NK-92 (cell line): ENCODE measurements at regions not wholly inside any gene's neighbourhood (a gene's known extent, or its start where the extent isn't known, plus 50 kb on each side); places are given as distances from the start of the nearest gene placed in this dataset.
"Not testable (repeated sequence)": the region's sequence is repeated elsewhere in the genome, so short reads cannot be mapped to it uniquely, and the experiment has no call there.

ENCODE experiments used
- DNase-seq: peaks from one replicate; lab custom pipeline; 2025; ENCODE audit not compliant: unreplicated experiment; lab: John Stamatoyannopoulos, UW

GRCh38 chr2:41038408-41038807 lies 586.5 kb upstream of the SLC8A1 start:
- no peak for DNase-seq

GRCh38 chr2:41039750-41040149 lies 587.9 kb upstream of the SLC8A1 start:
- not testable (repeated sequence) for DNase-seq

GRCh38 chr2:41040782-41041520 lies 589.1 kb upstream of the SLC8A1 start:
- DNase-seq: no peak

- DNase-seq: no peak
These were observed 590.5 kb upstream of the SLC8A1 start for GRCh38 chr2:41042343-41042742.

GRCh38 chr2:41061356-41061755 lies 609.5 kb upstream of the SLC8A1 start:
- no peak for DNase-seq

- DNase-seq: no peak
These were observed 610.4 kb upstream of the SLC8A1 start for GRCh38 chr2:41062336-41062735.

GRCh38 chr2:41066168-41066567 lies 614.3 kb upstream of the SLC8A1 start:
- no peak for DNase-seq

GRCh38 chr2:41068740-41069139 lies 616.9 kb upstream of the SLC8A1 start:
- DNase-seq: no peak

- no peak for DNase-seq
These were observed 626.5 kb upstream of the SLC8A1 start for GRCh38 chr2:41078341-41078740.

- DNase-seq: no peak
These were observed 627.1 kb upstream of the SLC8A1 start for GRCh38 chr2:41079011-41079410.

- no peak for DNase-seq
These were observed 632.4 kb upstream of the SLC8A1 start for GRCh38 chr2:41084321-41084720.

- no peak for DNase-seq
These were observed 636.1 kb upstream of the SLC8A1 start for GRCh38 chr2:41087946-41088345.

- no peak for DNase-seq
These were observed 649.4 kb upstream of the SLC8A1 start for GRCh38 chr2:41101281-41101680.

- DNase-seq: no peak
These were observed 657.9 kb upstream of the SLC8A1 start for GRCh38 chr2:41109744-41110143.

GRCh38 chr2:41111836-41112627 lies 660.1 kb upstream of the SLC8A1 start:
- DNase-seq: no peak

- no peak for DNase-seq
These were observed 664.4 kb upstream of the SLC8A1 start for GRCh38 chr2:41116106-41116797.

- no peak for DNase-seq
These were observed 667.6 kb upstream of the SLC8A1 start for GRCh38 chr2:41119489-41119888.

- DNase-seq: no peak
These were observed 671.5 kb upstream of the SLC8A1 start for GRCh38 chr2:41123341-41123740.

- DNase-seq: no peak
These were observed 675.5 kb upstream of the SLC8A1 start for GRCh38 chr2:41127351-41127750.

- no peak for DNase-seq
These were observed 678.1 kb upstream of the SLC8A1 start for GRCh38 chr2:41129988-41130387.

- DNase-seq: no peak
These were observed 685.1 kb upstream of the SLC8A1 start for GRCh38 chr2:41137031-41137430.
